Kidney (tissue), 13 donors: ENCODE measurements at regions not wholly inside any gene's neighbourhood (a gene's known extent, or its start where the extent isn't known, plus 50 kb on each side); places are given as distances from the start of the nearest gene placed in this dataset.

Experiments used
- DNase-seq, 5 donors: peaks; one replicate each; pipeline ENCODE4 v3.0.0-alpha.2; 2013 to 2020
- FAIRE-seq: peaks from 2 replicates; lab custom pipeline; 2012; peaks lifted over from hg19 to GRCh38; lab: Jason Lieb, UNC
- H3K27ac ChIP-seq, 2 donors: one replicate each; pipeline ENCODE4 v1.7.0; 2013; ENCODE audit warnings: low read depth in 2 of 2, low read length in 2 of 2, inconsistent platforms in 1 of 2
- H3K27me3 ChIP-seq: one replicate; pipeline ENCODE4 v1.7.1; 2013; ENCODE audit warnings: low read length, inconsistent platforms; ENCODE audit not compliant: control insufficient read depth, insufficient read depth
- H3K36me3 ChIP-seq, 3 donors: one replicate each; pipeline versions ENCODE4 v1.7.0 to v1.7.1; 2013; ENCODE audit warnings: low read length in 3 of 3, control low read depth in 1 of 3, inconsistent platforms in 1 of 3; ENCODE audit not compliant: insufficient read depth in 3 of 3, control insufficient read depth in 2 of 3
- H3K4me1 ChIP-seq, 3 donors: one replicate each; pipeline versions ENCODE4 v1.7.0 to v1.7.1; 2013; ENCODE audit warnings: low read length in 3 of 3, inconsistent platforms in 1 of 3, low read depth in 1 of 3; ENCODE audit not compliant: control insufficient read depth in 2 of 3, insufficient read depth in 2 of 3
- H3K4me3 ChIP-seq, 3 donors: one replicate each; pipeline versions ENCODE4 v1.7.0 to v1.8.1; 2013; ENCODE audit warnings: low read length in 3 of 3, control low read depth in 1 of 3, inconsistent platforms in 1 of 3
- H3K9ac ChIP-seq, 3 donors: one replicate each; pipeline versions ENCODE4 v1.7.0 to v1.7.1; 2013; ENCODE audit warnings: low read length in 3 of 3, control low read depth in 1 of 3, inconsistent platforms in 1 of 3
- H3K9me3 ChIP-seq, 3 donors: one replicate each; pipeline versions ENCODE4 v1.7.0 to v1.7.1; 2013; ENCODE audit warnings: low read length in 3 of 3, control low read depth in 1 of 3, inconsistent platforms in 1 of 3; ENCODE audit not compliant: control insufficient read depth in 2 of 3, insufficient read depth in 1 of 3
- CTCF ChIP-seq: IDR thresholded peaks from 3 replicates; pipeline ENCODE4 v1.5.1; 2012; ENCODE audit warnings: mild to moderate bottlenecking, moderate library complexity, borderline replicate concordance; ENCODE audit not compliant: insufficient read depth; ENCODE audit errors: extremely low read depth
- intact Hi-C: fragments of 100-400 bp; cut with DNase I; formaldehyde crosslinking; loops from one replicate; pipeline ENCODE4 v1.11.1; 2022
- donor health status: control.
- donor health status: control.
- donor health status: control.
- donor health status: control.
- donor health status: control.
- donor health status: DM: yes; HTN: yes; CAD: no.
- donor health status: Normal renal cell carcinoma (clear cell type).

DNA sequence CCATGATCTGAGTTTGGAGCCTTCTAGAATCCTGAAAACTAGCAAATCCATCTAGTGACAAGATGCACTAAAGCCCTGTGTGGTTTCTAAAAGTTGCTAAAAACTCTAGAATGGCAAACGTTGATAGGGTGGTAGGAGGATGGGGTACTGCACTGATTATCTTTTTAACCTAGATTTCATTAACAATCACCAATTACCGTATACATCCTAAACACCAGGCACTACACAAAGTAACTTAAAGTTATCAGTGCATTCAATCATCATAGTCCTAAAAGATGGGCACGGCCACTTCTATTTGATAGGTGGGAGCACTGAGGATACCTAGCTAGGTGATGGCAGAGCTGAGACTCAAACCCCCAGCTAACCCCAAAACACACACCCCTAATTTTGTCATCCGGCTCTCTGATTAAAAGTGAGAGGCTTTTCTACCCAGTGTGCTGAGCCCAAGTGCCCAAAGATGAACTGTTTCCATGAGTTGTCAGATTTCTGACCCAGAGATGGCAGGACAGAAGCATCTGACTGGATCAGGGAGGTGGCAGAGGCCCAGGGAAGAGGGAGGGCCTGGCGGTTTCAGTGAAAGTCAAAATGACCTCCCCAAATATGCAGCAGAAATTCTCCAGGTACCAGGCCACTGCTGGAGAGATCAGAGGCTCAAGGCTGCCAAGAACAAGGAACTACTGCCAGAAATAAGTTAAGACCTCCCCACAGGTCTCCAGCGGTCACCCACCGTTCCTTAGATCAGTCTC is 396.8 kb downstream of the SOX9 start:
- H3K4me1 ChIP-seq = peaks cover 0 to 2% (median 0%) of the 10 kb centered on the region in 3 donors
- no peaks in the 10 kb centered on the region for H3K9me3 ChIP-seq
- no peak overlapping the region for H3K9ac ChIP-seq
- no peaks in the 10 kb centered on the region for H3K27me3 ChIP-seq
- intact Hi-C loops = no loop called here
- DNase-seq (no peak), FAIRE-seq (no peak)
- no peak overlapping the region for H3K4me3 ChIP-seq
- no peak for TF ChIP-seq CTCF
- no peak overlapping the region for H3K27ac ChIP-seq
- H3K36me3 ChIP-seq = no peaks in the 10 kb centered on the region

DNA sequence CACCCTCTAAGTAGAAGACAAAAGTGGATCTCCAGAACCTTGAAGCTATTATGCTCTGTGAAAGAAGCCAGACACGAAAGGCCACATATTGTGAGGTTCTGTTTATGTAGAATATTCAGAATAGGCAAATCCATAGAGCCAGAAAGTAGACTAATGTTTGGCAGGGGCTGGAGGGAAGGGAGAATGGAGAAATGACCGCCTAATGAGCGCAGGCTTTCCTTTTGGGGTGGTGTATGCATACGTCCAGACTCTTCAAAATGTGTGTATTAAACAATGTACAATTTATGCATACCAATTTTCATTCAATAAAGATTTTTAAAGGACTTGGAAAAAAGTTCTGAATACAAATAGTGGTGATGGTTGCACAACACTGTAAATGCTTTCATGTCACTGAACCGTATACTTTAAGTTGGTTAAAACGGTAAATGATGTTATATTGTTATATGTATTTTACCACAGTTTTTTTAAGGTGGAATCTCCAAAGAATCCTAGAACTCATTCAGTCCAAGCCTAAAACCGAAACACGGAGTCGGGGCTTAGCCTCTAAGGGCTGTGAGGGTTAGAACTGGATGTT is 397.4 kb downstream of the SOX9 start:
- TF ChIP-seq CTCF = no peak
- H3K4me3 ChIP-seq = no peak overlapping the region
- H3K36me3 ChIP-seq = no peaks in the 10 kb centered on the region
- no peak overlapping the region for H3K9ac ChIP-seq
- no peaks in the 10 kb centered on the region for H3K27me3 ChIP-seq
- no peak overlapping the region for H3K27ac ChIP-seq
- DNase-seq (no peak), FAIRE-seq (no peak)
- intact Hi-C loops = no loop called here
- H3K9me3 ChIP-seq = no peaks in the 10 kb centered on the region
- peaks cover 0 to 2% (median 0%) of the 10 kb centered on the region in 3 donors for H3K4me1 ChIP-seq

DNA sequence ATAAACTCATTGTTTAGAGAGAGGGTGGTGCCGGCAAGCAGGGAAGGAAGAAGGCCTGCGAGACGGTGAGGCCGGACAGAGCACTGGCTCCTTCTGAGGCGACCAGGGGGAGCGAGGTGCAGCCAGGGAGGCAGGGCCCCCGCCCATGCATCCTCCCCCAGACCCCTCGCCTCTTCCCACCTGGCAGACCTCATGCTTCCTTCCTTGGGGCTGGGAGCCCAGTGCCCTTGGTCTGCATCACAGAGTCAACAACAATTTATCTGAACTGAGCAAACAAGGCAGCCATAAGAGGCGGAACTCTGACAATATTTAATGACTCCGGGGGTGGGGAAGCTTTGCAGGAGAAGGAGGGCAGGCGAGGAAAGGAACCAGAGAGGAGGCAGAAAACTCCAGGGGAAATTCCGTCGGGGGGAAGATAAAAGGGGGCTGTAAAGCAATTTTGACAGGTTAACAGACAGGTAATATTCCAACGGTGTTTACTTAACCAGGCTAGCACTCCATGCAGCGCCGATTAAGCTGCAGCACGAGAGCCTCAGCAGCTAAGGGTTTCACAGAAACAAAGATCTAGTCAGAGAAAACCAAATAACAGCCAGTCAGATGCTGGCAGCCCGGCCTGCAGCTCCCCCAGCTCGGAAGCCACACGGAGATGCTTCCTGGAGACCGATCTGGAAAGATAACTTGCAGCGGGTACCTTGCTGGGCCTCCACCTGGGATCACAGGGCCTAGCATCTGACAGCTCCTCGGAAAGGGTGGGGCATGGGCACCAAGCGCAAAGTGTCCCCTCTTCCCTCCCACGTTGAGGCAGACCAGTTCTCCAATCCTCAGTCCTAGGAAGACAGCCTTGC is 398.2 kb downstream of the SOX9 start:
- H3K36me3 ChIP-seq = no peaks in the 10 kb centered on the region
- FAIRE-seq (no peak), DNase-seq (peak in 4 of 5 donors; percentile 71 to 82 (median 77))
- intact Hi-C loops = no loop called here
- peaks cover 0 to 2% (median 0%) of the 10 kb centered on the region in 3 donors for H3K4me1 ChIP-seq
- no peak overlapping the region for H3K27ac ChIP-seq
- no peak overlapping the region for H3K9ac ChIP-seq
- TF ChIP-seq CTCF = no peak
- H3K4me3 ChIP-seq = no peak overlapping the region
- H3K27me3 ChIP-seq = no peaks in the 10 kb centered on the region
- no peaks in the 10 kb centered on the region for H3K9me3 ChIP-seq
